ENCODE measurements at regions not wholly inside any gene's neighbourhood (a gene's known extent, or its start where the extent isn't known, plus 50 kb on each side); places are given as distances from the start of the nearest gene placed in this dataset.

DNA sequence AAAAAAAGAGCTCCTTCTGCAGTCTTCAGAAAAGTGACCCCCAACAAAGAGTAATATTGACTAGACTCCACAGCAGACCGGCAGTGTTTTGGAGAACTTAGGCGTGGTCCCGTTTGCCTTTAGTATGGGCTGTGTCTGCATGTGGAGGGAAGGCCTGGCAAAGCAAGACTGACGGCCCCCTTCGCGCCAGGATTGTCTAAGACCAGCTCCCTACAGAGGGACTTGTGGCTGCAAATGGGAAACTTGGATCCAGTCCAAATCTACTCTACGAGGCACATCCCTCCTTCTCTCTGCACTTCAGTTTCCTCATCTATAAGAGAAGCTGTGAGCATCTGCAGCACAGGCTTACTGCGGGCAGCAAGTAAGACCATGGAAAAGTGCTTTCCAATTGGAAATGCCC, 350.0 kb downstream of the ZNF536 start:
- no peak for DNase-seq

GRCh38 chr19:30719999-30720345, 347.8 kb downstream of the ZNF536 start:
- DNase-seq: no peak

GRCh38 chr19:30719189-30719998, 347.2 kb downstream of the ZNF536 start:
- DNase-seq: no peak

DNA sequence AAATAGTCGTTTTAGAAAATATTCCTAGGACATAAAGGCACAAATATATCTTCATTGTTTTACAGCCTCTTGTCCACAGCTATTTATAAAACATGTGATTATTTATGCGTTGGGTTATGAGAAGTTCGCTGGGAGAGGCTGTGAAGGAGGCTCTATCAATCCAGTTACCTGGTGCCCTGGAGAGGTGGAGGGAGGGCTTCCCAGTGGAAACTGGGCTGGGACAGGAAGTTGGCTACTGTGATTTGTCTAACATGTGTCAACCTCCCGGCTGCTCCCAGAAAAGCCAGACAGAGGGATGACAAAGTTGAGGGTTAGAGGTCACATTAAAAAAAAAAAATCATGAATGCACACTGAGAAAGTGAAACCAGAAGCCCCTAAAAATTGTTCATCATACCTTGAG, 346.5 kb downstream of the ZNF536 start:
- DNase-seq: no peak

DNA sequence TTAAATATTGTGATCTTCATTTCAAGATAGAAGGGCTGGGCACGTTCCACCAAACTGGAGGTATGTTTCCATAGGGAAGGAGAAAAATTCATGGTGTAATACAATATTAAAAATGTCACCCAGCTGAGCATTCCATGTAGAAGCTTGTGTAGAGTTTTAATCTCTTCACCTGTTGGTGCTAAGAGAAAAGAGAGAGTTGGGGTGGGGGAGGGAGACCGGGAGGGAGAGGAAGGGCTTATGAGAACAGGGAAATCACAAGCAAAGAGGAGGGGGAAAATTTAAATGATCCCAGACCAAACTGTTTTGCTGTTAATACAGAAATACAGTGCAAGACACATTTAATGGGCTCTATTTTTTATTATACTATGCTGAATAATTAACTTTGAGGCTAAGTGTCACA, 345.8 kb downstream of the ZNF536 start:
- DNase-seq: no peak

DNA sequence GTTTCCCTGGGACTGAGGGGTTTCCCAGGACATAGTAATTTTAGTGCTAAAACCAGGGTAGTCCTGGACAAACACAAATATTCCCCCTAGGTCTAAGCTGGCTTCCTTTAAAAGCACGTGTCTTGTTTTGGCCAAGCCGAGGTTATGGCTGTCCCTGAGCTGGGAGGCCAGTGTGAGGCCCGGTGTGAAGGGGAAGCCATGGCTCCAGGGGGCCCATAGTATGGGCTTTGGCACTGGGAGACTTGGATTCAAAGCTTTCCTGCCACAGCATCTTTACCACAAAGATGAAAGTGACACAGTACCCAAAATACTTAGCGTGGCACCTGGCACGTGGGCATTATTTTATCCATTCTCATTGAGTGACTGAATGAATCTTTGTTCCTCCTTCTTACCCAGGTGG, 345.2 kb downstream of the ZNF536 start:
- no peak for DNase-seq

- no peak for DNase-seq
Observed at GRCh38 chr19:30712431-30713337, 340.5 kb downstream of the ZNF536 start.

- no peak for DNase-seq
Observed at GRCh38 chr19:30711826-30712225, 339.6 kb downstream of the ZNF536 start.

DNA sequence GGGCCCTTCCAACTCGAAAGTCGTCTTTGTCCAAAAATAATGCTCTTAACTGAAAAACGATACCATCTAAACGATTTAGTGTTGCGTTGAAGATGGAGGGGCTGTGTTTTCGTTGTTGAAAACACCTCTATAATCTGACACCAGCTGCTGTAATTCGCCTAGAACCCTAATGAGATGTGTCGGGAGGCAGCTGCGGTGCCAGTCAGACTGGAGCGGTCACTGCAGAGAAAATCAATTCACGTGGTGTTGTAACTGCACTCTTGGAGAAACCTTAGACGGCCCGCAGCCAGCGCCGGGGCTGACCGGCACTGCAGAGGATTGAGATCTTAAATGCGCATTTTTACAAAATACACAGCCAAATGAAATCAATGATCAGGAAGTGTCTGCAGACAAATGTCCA, 339.1 kb downstream of the ZNF536 start:
- DNase-seq: peak; percentile 19

DNA sequence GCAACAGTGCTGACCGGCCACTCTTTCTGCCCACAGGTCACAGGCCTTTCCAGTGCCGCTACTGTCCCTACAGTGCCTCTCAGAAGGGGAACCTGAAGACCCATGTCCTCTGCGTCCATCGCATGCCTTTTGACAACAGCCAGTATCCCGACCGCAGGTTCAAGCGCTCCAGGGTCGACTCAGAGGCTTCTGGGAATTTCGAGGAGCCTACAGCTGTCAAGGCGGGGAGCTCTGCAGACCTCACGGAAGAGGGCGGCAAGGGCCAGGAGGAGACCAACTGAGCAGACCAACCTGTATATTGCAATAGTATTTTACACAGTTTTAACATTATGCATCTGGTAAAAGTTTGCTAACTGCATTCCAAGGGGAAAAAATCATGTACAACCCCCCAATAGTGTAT, 338.5 kb downstream of the ZNF536 start:
- DNase-seq: no peak

- no peak for DNase-seq
Observed at GRCh38 chr19:30708416-30709178, 336.4 kb downstream of the ZNF536 start.

GRCh38 chr19:30704771-30705330, 332.7 kb downstream of the ZNF536 start:
- no peak for DNase-seq

DNA sequence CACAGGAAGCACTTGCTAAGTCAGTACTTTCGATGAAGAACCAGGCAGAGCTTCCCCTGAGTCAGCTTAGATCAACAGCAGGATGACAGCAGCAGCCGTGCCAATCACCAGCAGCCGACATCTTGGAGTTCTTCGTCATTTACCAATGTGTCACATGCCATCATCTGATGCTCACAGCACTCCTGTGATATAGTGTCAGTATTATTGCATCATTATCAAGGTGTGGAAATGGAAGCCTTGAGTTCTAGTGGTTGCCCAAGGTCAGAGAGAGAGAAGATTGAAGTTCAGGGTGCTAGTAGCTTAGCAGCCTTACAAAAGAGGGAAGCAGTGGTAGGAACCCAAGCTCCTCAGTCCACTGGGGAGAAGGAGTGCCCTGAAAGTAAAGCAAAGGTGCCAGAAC, 331.5 kb downstream of the ZNF536 start:
- DNase-seq: no peak

DNA sequence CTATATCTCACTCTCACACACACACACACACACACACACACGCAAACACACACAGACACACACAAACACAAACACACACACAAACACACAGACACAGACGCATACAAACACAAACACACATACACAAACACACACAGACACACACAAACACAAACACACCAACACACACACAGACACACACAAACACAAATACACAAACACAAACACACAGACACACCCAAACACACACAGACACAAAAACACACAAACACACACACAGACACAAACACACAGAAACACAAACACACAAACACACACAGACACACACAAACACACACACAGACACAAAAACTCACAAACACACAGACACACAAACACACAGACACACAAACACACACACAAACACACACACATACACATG, 329.0 kb downstream of the ZNF536 start:
- DNase-seq: no peak

DNA sequence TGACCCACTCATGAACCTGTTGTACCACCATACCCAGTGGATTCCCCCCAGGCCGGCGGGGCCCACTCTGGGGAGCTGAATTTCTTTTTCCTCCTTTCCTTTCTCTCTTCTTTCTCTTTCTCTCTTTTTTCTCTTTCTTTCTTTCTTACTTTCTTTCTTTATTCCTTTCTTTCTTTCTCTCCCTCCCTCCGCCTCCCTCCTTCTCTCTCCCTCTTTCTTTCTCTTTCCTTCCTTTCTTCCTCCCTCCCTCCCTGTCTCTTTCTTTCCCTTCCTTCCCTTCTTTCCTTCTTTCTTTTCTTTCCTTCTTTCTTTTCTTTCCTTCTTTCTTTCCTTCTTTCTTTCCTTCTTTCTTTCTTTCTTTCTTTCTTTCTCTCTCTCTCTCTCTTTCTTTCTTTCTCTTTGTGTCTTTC, 327.7 kb downstream of the ZNF536 start:
- DNase-seq: no peak

- DNase-seq: peak; percentile 56
Observed at GRCh38 chr19:30696514-30696913, 324.3 kb downstream of the ZNF536 start.

DNA sequence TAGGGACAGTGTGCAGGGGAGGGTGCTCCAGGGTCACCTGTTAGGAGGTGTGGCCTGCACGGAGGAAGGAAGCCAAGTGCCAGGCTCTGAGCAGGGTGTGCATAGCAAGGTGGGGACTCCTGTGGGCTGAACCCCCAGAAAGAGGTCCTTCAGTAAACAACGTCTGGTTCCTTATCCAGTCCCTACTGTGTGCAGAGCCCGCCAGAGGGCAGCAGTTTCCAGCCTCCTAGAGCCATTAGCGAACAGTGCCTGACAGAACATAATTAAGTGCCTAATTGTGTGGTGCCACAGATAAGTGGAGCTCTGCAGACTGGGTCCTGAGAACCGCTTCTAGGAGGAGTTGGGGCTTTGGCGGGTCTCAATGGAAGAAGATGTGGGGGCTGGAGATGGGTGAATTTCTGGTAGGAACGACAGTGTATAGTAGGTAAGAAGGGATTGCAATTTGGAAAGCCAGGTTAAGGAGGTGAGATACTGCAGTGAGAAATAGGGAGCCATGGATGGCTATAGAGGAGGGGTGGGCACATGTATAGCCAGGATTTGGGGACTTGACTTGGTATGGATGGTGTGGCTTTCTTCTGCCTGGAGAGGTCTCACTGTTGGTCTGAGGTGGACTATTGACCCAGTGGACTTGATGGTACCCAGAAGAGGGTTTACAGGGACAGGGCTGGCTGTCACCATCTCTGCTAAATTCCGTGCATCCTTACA, 323.1 kb downstream of the ZNF536 start:
- DNase-seq: no peak

- DNase-seq: no peak
Observed at GRCh38 chr19:30694156-30694755, 322.1 kb downstream of the ZNF536 start.

- no peak for DNase-seq
Observed at GRCh38 chr19:30692879-30693503, 320.8 kb downstream of the ZNF536 start.

DNA sequence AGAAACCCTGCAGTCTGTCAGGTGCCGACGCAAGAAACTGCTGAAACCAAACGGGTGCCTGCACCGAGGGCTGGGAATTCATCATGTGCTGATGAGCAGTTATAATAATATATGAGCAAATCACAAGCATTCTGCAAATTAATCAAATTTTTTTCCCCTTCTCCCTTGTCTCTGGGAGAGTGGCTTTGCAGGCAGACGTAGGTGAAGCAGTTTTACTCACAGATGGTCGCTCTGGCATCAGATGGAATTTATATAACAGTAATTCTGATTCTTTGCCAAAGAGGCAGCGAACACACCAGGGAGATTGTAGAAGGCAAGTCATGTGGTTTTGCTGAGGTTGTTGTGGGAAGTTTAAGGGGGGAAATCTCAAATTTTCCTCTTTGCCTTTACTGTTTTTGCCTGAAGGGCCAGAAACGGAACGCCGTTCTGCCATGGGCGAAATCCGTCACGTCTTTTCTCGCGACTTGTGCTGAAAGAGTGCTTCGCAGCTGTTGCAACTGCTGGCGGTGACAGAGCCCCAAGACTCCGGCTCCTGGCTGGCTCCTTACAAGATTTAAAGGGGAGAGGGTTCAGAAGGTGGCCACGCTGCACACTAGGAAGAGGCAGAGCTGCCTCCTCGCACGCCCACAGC, 320.1 kb downstream of the ZNF536 start:
- DNase-seq: no peak

DNA sequence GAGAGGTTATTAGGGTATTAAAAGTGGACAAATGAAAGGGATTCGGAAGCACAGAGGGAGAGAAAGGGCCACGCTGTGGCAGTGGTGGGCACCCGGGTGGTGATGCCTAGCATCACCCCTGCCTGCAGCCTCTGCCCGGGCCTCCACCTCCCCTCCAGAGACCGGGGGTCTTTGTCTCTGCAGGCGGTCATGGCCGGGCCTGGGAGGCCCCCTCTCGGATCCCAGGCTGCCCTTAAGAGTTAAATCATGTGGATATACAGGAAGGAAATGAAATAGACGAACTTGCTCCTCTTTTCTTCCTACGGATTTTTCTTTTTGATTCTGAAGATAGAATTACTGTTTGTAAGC, 319.6 kb downstream of the ZNF536 start:
- DNase-seq: no peak

All from NCI-H526 treated with DMSO at 0.1 percent for 48 hours (cell line).